H1 (cell line): ENCODE measurements at regions not wholly inside any gene's neighbourhood (a gene's known extent, or its start where the extent isn't known, plus 50 kb on each side); places are given as distances from the start of the nearest gene placed in this dataset.

ENCODE experiments used
- CTCF ChIA-PET: fragments of 300-600 bp; sonication (Branson Sonifier 250); formaldehyde crosslinking; loops from one replicate; lab custom pipeline; 2021; ENCODE audit not compliant: partially characterized antibody; lab: Charles Lee
- POLR2A ChIA-PET: fragments of 300-600 bp; sonication (Branson Sonifier 250); formaldehyde crosslinking; loops from one replicate; lab custom pipeline; 2021; ENCODE audit warnings: inconsistent platforms; ENCODE audit not compliant: partially characterized antibody; lab: Charles Lee
- DNase-seq, 2 experiments: peaks; one replicate each; pipeline versions ENCODE4 v3.0.0 to v3.0.0-alpha.2; 2010 to 2022; ENCODE audit warnings: low spot score in 2 of 2, low read depth in 1 of 2, mixed read lengths in 1 of 2
- FAIRE-seq: peaks from 2 replicates; lab custom pipeline; 2011; peaks lifted over from hg19 to GRCh38; lab: Jason Lieb, UNC
- H2AFZ ChIP-seq: 2 replicates; pipeline ENCODE4 v1.8.1; 2012; ENCODE audit warnings: low read length, inconsistent platforms
- H2AK5ac ChIP-seq: 2 replicates; pipeline ENCODE4 v1.6.1; 2013; ENCODE audit warnings: low read depth, low read length
- H2BK120ac ChIP-seq: replicated peaks from 2 replicates; pipeline ENCODE3; 2013; ENCODE audit warnings: low read depth, low read length, inconsistent platforms
- H2BK12ac ChIP-seq: 2 replicates; pipeline ENCODE4 v1.6.1; 2013; ENCODE audit warnings: low read depth, low read length
- H2BK15ac ChIP-seq: 2 replicates; pipeline ENCODE4 v1.6.1; 2013; ENCODE audit warnings: low read length
- H2BK20ac ChIP-seq: 2 replicates; pipeline ENCODE4 v1.6.1; 2013; ENCODE audit warnings: low read length
- H2BK5ac ChIP-seq: 2 replicates; pipeline ENCODE4 v1.6.1; 2013; ENCODE audit warnings: low read depth, low read length
- H3K14ac ChIP-seq: 2 replicates; pipeline ENCODE4 v1.6.1; 2013; ENCODE audit warnings: inconsistent platforms; ENCODE audit not compliant: insufficient read length
- H3K18ac ChIP-seq: 2 replicates; pipeline ENCODE4 v1.6.1; 2013; ENCODE audit warnings: low read length; ENCODE audit errors: extremely low read depth
- H3K23ac ChIP-seq: 2 replicates; pipeline ENCODE4 v1.6.1; 2013; ENCODE audit warnings: inconsistent platforms; ENCODE audit not compliant: insufficient read length
- H3K23me2 ChIP-seq: 2 replicates; pipeline ENCODE4 v1.6.1; 2013; ENCODE audit warnings: low read depth, low read length
- H3K27ac ChIP-seq: 2 replicates; pipeline ENCODE4 v1.6.1; 2011; ENCODE audit warnings: low read depth, low read length, inconsistent platforms
- H3K27me3 ChIP-seq, 4 experiments: replicated peaks in 1 of 4; 1 replicate in 1 of 4; 2 replicates in 3 of 4; pipeline versions ENCODE4 v1.6.1 to v1.8.1; 2011 to 2013; ENCODE audit warnings: low read length in 3 of 4, mild to moderate bottlenecking in 3 of 4, inconsistent platforms in 2 of 4, mixed read lengths in 2 of 4, moderate library complexity in 1 of 4; ENCODE audit not compliant: control insufficient read depth in 3 of 4, insufficient read depth in 3 of 4; ENCODE audit errors: extremely low read depth in 1 of 4
- H3K36me3 ChIP-seq, 4 experiments: 2 replicates each; pipeline versions ENCODE4 v1.6.1 to v1.8.1; 2011 to 2013; ENCODE audit warnings: mild to moderate bottlenecking in 4 of 4, low read length in 3 of 4, moderate library complexity in 2 of 4, control low read depth in 1 of 4, inconsistent platforms in 1 of 4; ENCODE audit not compliant: insufficient read depth in 4 of 4, control insufficient read depth in 2 of 4
- H3K4ac ChIP-seq: replicated peaks from 2 replicates; pipeline ENCODE3; 2013; ENCODE audit warnings: low read length, low read depth, mixed read lengths, inconsistent platforms; ENCODE audit not compliant: insufficient read length
- H3K4me1 ChIP-seq, 4 experiments: replicated peaks in 1 of 4; 1 replicate in 1 of 4; 2 replicates in 3 of 4; pipeline versions ENCODE4 v1.6.1 to v1.8.1; 2011 to 2013; ENCODE audit warnings: low read length in 3 of 4, inconsistent platforms in 2 of 4, mixed read lengths in 1 of 4; ENCODE audit not compliant: insufficient read depth in 4 of 4, control insufficient read depth in 3 of 4
- H3K4me2 ChIP-seq, 2 experiments: 2 replicates each; pipeline versions ENCODE4 v1.6.1 to v1.8.1; 2011 to 2013; ENCODE audit warnings: low read depth in 2 of 2, low read length in 2 of 2, control low read depth in 1 of 2, inconsistent platforms in 1 of 2, mild to moderate bottlenecking in 1 of 2; ENCODE audit not compliant: insufficient read depth in 1 of 2
- H3K4me3 ChIP-seq, 4 experiments: fragments of 200-600, 300-600 bp in 1 of 4; sonication (generic), shearing (Covaris generic), sonication (Bioruptor Twin) in 1 of 4; 2 replicates each; pipeline versions ENCODE4 v1.5.1 to v1.8.1; 2011 to 2016; ENCODE audit warnings: low read length in 4 of 4, low read depth in 3 of 4, control low read depth in 2 of 4, inconsistent platforms in 2 of 4, mild to moderate bottlenecking in 2 of 4, mixed read lengths in 1 of 4, moderate library complexity in 1 of 4; ENCODE audit not compliant: insufficient read depth in 2 of 4; ENCODE audit errors: extremely low read depth in 1 of 4
- H3K56ac ChIP-seq: replicated peaks from 2 replicates; pipeline ENCODE3; 2013; ENCODE audit warnings: low read depth, mild to moderate bottlenecking, mixed read lengths, low read length, inconsistent platforms; ENCODE audit not compliant: insufficient read length
- H3K79me1 ChIP-seq: 2 replicates; pipeline ENCODE4 v1.6.1; 2013; ENCODE audit warnings: low read depth, low read length, control low read depth
- H3K79me2 ChIP-seq, 2 experiments: 2 replicates each; pipeline versions ENCODE4 v1.6.1 to v1.8.1; 2012 to 2013; ENCODE audit warnings: low read length in 2 of 2, mild to moderate bottlenecking in 2 of 2, inconsistent platforms in 1 of 2; ENCODE audit not compliant: insufficient read depth in 2 of 2, control insufficient read depth in 1 of 2
- H3K9ac ChIP-seq, 4 experiments: replicated peaks in 1 of 4; 1 replicate in 1 of 4; 2 replicates in 3 of 4; pipeline versions ENCODE4 v1.6.1 to v1.8.1; 2011 to 2013; ENCODE audit warnings: low read depth in 3 of 4, low read length in 3 of 4, control low read depth in 2 of 4, mild to moderate bottlenecking in 2 of 4, moderate library complexity in 2 of 4, inconsistent platforms in 1 of 4; ENCODE audit errors: extremely low read depth in 1 of 4
- H3K9me3 ChIP-seq, 2 experiments: 2 replicates each; pipeline versions ENCODE4 v1.6.1 to v1.8.1; 2012 to 2013; ENCODE audit warnings: mild to moderate bottlenecking in 2 of 2, moderate library complexity in 2 of 2, control low read depth in 1 of 2, inconsistent platforms in 1 of 2, low read depth in 1 of 2, low read length in 1 of 2, mixed read lengths in 1 of 2; ENCODE audit not compliant: insufficient read depth in 2 of 2
- H4K20me1 ChIP-seq, 2 experiments: replicated peaks in 1 of 2; 2 replicates each; pipeline versions ENCODE3 to v1.8.1; 2011 to 2013; ENCODE audit warnings: inconsistent platforms in 2 of 2, low read length in 2 of 2, mild to moderate bottlenecking in 1 of 2; ENCODE audit not compliant: insufficient read depth in 2 of 2, control insufficient read depth in 1 of 2
- H4K5ac ChIP-seq: 2 replicates; pipeline ENCODE4 v1.6.1; 2013; ENCODE audit warnings: low read length, low read depth, mixed read lengths, inconsistent platforms; ENCODE audit not compliant: insufficient read length
- H4K8ac ChIP-seq: 2 replicates; pipeline ENCODE4 v1.8.0; 2013; ENCODE audit warnings: mild to moderate bottlenecking, moderate library complexity, low read length, inconsistent platforms; ENCODE audit not compliant: insufficient read depth; ENCODE audit errors: extremely low read depth
- H4K91ac ChIP-seq: replicated peaks from 2 replicates; pipeline ENCODE3; 2013; ENCODE audit warnings: low read length, mixed read lengths, inconsistent platforms; ENCODE audit not compliant: insufficient read length
- BRCA1 ChIP-seq: IDR thresholded peaks from 2 replicates; pipeline ENCODE4 v1.6.1; 2012; ENCODE audit warnings: low read depth, low read length, improper control_type of control experiment
- CREB1 ChIP-seq: IDR thresholded peaks from 2 replicates; pipeline ENCODE4 v1.6.1; 2012; ENCODE audit warnings: inconsistent platforms
- GABPA ChIP-seq: IDR thresholded peaks from 2 replicates; pipeline ENCODE4 v1.6.1; 2011; ENCODE audit warnings: mild to moderate bottlenecking, low read length, moderate library complexity, borderline replicate concordance; ENCODE audit not compliant: insufficient read depth
- MAFK ChIP-seq: IDR thresholded peaks from 2 replicates; pipeline ENCODE4 v1.6.1; 2012; ENCODE audit warnings: low read depth, mild to moderate bottlenecking, improper control_type of control experiment, low read length
- WGBS, 2 experiments: shearing (Covaris generic) in 1 of 2; methylation state at CpG; one replicate each; pipeline versions ENCODE4 v1.1.6 to v1.1.7; 2013 to 2015; ENCODE audit warnings: low lambda C conversion rate in 2 of 2, mixed read lengths in 2 of 2, inconsistent platforms in 1 of 2, low coverage in 1 of 2, missing lambda C conversion rate in 1 of 2; ENCODE audit not compliant: insufficient replicate concordance in 2 of 2, insufficient coverage in 1 of 2, insufficient read length in 1 of 2; ENCODE audit errors: extremely low coverage in 1 of 2, missing lambda C conversion rate in 1 of 2; 5-methylcytosine and 5-hydroxymethylcytosine counted together

DNA sequence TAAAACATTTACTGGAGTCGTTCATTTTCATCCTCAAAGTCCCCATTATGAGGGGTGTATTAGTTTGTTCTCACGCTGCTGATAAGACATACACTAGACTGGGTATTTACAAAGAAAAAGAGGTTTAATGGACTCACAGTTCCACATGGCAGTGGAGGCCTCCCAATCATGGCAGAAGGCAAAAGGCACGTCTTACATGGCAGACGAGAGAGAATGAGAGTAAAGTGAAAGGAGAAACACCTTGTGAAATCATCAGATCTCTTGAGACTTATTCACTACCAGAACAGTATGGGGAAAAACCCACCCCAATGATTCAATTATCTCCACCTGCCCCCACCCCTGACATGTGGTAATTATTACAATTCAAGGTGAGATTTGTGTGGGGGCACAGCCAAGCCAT, 830.4 kb upstream of the RGS18 start:
- H3K18ac ChIP-seq: no peak overlapping the region
- no peak for FAIRE-seq
- 95% methylated on average over 4 of the region's 4 CpGs; no CpG with 5 or more reads in 1 of the 2 experiments for WGBS, 2 experiments
- H3K4me1 ChIP-seq: no peaks in the 10 kb centered on the region
- H3K27me3 ChIP-seq: no peaks in the 10 kb centered on the region
- no peak for TF ChIP-seq MAFK
- TF ChIP-seq CREB1: no peak
- no peak for TF ChIP-seq BRCA1
- no peak for TF ChIP-seq GABPA
- no peak overlapping the region for H2BK12ac ChIP-seq
- no peak overlapping the region for H2AFZ ChIP-seq
- H3K79me2 ChIP-seq: no peaks in the 10 kb centered on the region
- H2BK120ac ChIP-seq: no peak overlapping the region
- H4K8ac ChIP-seq: no peak overlapping the region
- H4K91ac ChIP-seq: no peak overlapping the region
- H3K36me3 ChIP-seq: no peaks in the 10 kb centered on the region
- no peak overlapping the region for H2BK20ac ChIP-seq
- no peak overlapping the region for H3K23ac ChIP-seq
- H3K23me2 ChIP-seq: no peaks in the 10 kb centered on the region
- POLR2A ChIA-PET: no interaction called here
- no peaks in the 10 kb centered on the region for H3K79me1 ChIP-seq
- H3K4ac ChIP-seq: no peak overlapping the region
- H3K4me3 ChIP-seq: no peak overlapping the region
- H2AK5ac ChIP-seq: no peak overlapping the region
- no peak for DNase-seq
- CTCF ChIA-PET: no interaction called here
- H3K14ac ChIP-seq: no peak overlapping the region
- no peak overlapping the region for H3K56ac ChIP-seq
- H3K27ac ChIP-seq: no peak overlapping the region
- no peak overlapping the region for H2BK15ac ChIP-seq
- no peaks in the 10 kb centered on the region for H3K9me3 ChIP-seq
- no peak overlapping the region for H4K5ac ChIP-seq
- H2BK5ac ChIP-seq: no peak overlapping the region
- no peak overlapping the region for H3K9ac ChIP-seq
- H3K4me2 ChIP-seq: no peak overlapping the region
- H4K20me1 ChIP-seq: no peaks in the 10 kb centered on the region
